ENCODE measurements at regions not wholly inside any gene's neighbourhood (a gene's known extent, or its start where the extent isn't known, plus 50 kb on each side); places are given as distances from the start of the nearest gene placed in this dataset.
"Not testable (repeated sequence)": the region's sequence is repeated elsewhere in the genome, so short reads cannot be mapped to it uniquely, and the experiment has no call there.

DNA sequence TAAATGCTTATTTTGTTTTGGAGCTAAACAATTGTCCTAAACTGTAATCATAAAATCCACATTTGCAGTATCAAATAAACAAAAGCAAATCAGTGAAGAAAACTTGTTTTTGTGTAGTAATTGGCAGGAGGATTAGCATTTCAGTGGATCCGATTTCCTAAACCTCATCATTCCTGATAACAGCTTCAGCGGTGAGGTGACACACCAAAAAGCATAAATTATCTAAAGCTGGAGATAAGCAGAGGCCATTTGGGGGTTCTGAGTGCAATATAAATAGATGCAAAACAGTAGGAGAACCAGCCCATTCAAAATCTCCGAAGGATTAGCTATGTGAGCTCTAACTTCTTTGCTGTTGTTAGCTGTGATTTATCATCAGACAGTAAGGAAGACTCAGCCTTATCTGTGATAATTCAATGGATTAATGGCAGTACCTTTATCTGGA is 235.8 kb downstream of the EPHA7 start:
- ChIA-PET CTCF (no interaction called here), POLR2A (ENCODE audit: low non-redundant PET) (no interaction called here)
- DNase-seq (ENCODE audit: low spot score): no peak
- H3K27ac ChIP-seq: no peak overlapping the region
- TF ChIP-seq, protein P1, sequence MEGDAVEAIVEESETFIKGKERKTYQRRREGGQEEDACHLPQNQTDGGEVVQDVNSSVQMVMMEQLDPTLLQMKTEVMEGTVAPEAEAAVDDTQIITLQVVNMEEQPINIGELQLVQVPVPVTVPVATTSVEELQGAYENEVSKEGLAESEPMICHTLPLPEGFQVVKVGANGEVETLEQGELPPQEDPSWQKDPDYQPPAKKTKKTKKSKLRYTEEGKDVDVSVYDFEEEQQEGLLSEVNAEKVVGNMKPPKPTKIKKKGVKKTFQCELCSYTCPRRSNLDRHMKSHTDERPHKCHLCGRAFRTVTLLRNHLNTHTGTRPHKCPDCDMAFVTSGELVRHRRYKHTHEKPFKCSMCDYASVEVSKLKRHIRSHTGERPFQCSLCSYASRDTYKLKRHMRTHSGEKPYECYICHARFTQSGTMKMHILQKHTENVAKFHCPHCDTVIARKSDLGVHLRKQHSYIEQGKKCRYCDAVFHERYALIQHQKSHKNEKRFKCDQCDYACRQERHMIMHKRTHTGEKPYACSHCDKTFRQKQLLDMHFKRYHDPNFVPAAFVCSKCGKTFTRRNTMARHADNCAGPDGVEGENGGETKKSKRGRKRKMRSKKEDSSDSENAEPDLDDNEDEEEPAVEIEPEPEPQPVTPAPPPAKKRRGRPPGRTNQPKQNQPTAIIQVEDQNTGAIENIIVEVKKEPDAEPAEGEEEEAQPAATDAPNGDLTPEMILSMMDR (conservative IDR thresholded peaks at IDR 0.05; ENCODE audit: low read depth): no peak

DNA sequence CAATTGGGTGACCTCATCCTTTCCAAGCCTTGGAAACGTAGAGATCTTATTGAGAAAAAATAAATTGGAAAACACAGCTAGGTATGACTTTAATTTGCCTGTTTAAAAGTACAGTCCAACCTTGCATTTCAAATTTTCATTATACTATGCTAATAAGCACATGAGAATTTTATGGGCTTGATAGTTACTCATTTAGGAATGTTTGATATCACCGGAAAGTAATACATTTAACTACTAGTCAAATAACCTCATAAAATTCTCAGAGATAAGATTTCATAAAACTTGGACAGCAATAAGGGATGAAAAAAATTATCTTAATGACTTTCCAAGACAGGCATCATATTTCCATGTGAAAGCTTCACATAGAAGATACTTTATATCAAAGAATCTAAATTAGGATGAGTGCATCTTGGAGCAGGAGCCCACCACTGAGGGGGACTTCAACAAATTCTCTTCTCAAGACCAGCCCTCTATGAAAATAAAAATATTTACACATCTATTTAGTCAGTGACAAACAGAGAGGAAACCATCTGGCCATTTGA is 236.3 kb downstream of the EPHA7 start:
- H3K27ac ChIP-seq: no peak overlapping the region
- POLR2A ChIA-PET (ENCODE audit: low non-redundant PET): no interaction called here
- CTCF ChIA-PET: no interaction called here
- no peak for DNase-seq (ENCODE audit: low spot score)
- TF ChIP-seq, protein P1 (conservative IDR thresholded peaks at IDR 0.05; ENCODE audit: low read depth): no peak

DNA sequence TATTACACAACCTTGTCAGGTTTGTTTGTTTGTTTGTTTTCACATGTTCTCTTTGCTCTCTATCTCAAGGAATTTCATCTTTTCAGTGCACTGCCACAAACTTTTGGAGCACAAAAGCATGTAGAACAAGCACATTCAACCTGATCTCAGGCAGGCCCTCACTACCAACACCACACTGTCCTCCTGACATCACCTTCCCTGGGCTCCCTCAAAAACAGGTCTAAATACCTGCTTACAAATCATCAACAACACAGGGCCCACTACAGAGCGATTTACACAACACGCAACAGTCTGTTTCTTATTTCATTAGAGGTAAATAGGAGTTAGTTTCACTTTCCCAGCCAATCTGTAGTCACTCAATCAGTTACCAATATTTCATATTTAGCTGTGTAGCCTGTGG is 241.4 kb downstream of the EPHA7 start:
- ChIA-PET CTCF (no interaction called here), POLR2A (ENCODE audit: low non-redundant PET) (no interaction called here)
- H3K27ac ChIP-seq: no peak overlapping the region
- DNase-seq (ENCODE audit: low spot score): no peak
- TF ChIP-seq, protein P1 (conservative IDR thresholded peaks at IDR 0.05; ENCODE audit: low read depth): no peak

DNA sequence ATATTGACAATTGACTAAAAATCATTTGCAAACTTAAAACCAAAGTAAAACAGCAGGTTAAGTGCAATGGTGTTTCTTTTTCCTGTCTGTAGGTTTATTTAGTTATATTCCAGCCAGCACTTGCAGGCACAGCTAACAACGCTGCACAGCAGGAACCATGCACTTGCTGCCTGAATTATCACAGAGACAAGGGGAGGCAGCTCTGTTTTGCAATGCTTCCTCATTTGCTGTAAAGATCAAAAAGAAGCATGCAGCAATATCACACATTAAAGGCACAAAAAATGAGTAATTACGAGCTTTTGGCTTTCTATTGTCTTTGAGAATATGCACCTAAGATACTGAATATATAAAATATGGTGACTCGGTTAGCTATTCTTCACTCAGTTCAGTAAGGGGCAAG is 241.9 kb downstream of the EPHA7 start:
- DNase-seq (ENCODE audit: low spot score): no peak
- POLR2A ChIA-PET (ENCODE audit: low non-redundant PET): no interaction called here
- TF ChIP-seq, protein P1 (conservative IDR thresholded peaks at IDR 0.05; ENCODE audit: low read depth): no peak
- CTCF ChIA-PET: no interaction called here
- H3K27ac ChIP-seq: no peak overlapping the region

DNA sequence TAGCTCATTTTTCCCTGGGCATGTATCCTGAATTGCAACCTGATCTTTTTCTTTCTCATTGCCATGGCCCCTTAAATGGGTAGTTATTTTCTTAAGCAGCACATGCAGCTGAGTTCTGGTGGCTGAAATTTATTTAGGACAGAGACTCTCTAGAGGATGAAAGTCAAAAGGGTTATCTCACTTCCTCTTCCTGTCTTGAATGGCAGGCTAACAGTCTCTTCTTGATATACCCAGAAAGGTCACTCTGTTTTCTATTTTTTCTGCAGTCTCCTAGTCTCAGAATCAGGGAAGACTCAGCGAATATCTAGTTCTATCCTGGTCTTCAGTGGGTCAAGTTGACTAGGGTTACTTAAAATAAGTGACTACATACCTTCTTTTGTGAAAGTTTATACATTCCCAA is 243.3 kb downstream of the EPHA7 start:
- DNase-seq (ENCODE audit: low spot score): no peak
- no peak overlapping the region for H3K27ac ChIP-seq
- ChIA-PET POLR2A (ENCODE audit: low non-redundant PET) (no interaction called here), CTCF (no interaction called here)
- TF ChIP-seq, protein P1 (conservative IDR thresholded peaks at IDR 0.05; ENCODE audit: low read depth): no peak

DNA sequence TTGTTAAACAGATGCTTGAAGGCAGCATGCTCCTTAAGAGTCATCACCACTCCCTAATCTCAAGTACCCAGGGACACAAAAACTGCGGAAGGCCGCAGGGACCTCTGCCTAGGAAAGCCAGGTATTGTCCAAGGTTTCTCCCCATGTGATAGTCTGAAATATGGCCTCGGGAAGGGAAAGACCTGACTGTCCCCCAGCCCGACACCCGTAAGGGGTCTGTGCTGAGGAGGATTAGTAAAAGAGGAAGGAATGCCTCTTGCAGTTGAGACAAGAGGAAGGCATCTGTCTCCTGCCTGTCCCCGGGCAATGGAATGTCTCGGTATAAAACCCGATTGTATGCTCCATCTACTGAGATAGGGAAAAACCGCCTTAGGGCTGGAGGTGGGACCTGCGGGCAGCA is 245.8 kb downstream of the EPHA7 start:
- DNase-seq (ENCODE audit: low spot score); H3K27ac ChIP-seq; CTCF ChIA-PET; POLR2A ChIA-PET (ENCODE audit: low non-redundant PET): not testable (repeated sequence)

DNA sequence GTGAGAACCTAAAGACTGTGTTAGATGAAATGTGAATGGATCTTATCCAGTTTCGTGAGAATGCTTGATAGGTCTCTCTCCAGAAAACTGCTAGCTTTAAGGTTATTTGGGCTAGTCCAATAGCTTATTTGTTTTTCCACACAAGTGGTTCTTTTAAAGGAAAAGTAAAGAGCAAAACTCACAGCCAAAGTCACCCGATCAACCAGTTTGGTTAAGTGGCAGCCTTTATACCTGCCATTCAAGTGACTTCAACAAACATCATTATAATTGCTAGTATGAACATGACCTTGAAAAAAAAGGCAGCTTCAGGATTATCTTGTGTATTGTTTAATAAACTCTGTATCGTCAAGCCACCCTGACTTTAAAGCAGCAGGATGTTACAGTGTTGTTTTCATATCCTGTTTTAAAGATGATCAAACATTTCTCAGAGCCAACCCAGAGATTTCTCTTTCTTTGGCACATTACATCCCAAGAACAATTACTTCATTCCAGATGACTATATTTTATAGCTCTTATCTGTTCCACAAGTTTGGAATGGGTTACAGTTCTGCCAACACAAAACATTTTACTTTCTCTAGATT is 253.4 kb downstream of the EPHA7 start:
- ChIA-PET POLR2A (ENCODE audit: low non-redundant PET) (no interaction called here), CTCF (no interaction called here)
- H3K27ac ChIP-seq: no peak overlapping the region
- no peak for DNase-seq (ENCODE audit: low spot score)
- TF ChIP-seq, protein P1 (conservative IDR thresholded peaks at IDR 0.05; ENCODE audit: low read depth): no peak
